ENCODE measurements at regions not wholly inside any gene's neighbourhood (a gene's known extent, or its start where the extent isn't known, plus 50 kb on each side); places are given as distances from the start of the nearest gene placed in this dataset.

- TF ChIP-seq CTCF (conservative IDR thresholded peaks at IDR 0.05 in 1 of 2, IDR thresholded peaks at IDR 0.05 in 1 of 2; ENCODE audit: low read depth in 1 of 2, low read length in 2 of 2) (no peak), EZH2 (IDR thresholded peaks at IDR 0.05; ENCODE audit: low read length, missing control alignments) (no peak)
These were observed 113.8 kb upstream of the EPHA6 start for GRCh38 chr3:96700322-96701315.
